ENCODE measurements at regions not wholly inside any gene's neighbourhood (a gene's known extent, or its start where the extent isn't known, plus 50 kb on each side); places are given as distances from the start of the nearest gene placed in this dataset.
"Not testable (repeated sequence)": the region's sequence is repeated elsewhere in the genome, so short reads cannot be mapped to it uniquely, and the experiment has no call there.

DNA sequence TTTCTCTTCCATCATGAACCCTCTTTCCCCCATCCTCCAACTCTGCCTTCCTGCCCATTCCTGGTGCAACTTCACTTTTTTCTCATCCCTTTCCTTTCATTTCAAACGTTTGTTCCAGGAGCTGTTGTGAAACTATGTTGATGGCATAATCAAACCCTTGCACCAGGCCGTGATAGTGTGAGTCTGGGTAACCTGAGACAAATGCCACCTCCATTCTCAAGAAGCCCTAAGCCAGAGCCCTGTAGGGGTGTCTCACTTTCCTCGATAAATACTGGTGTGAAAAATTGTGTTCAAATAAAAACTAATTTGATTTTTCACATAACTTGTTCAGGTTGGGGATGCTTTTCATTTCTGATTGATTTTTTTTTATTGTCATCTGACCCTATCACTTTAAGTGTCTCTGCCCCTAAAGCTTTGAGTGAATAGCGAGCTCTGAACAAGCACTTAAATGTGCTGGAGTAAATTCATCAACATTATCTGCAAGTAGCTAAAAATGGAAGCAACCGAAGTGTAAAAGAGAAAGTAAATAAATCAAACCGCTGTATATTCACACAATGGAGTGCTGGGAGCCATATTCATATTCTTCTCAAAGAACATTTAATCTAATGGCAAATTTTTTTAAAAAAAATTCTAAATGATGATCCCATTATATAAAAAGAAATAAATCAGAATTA is 303.1 kb upstream of the CDYL start:
- intact Hi-C loops (cut with DNase I; ENCODE audit: low total_unique reads) = no loop called here
- TF ChIP-seq POLR2AphosphoS5 (IDR thresholded peaks at IDR 0.05) (no peak), CTCF (IDR thresholded peaks at IDR 0.05) (no peak), POLR2A (IDR thresholded peaks at IDR 0.05) (no peak)
- no peak overlapping the region for H3K27ac ChIP-seq
- H3K27me3 ChIP-seq = no peaks in the 10 kb centered on the region
- no peak for DNase-seq (ENCODE audit: low spot score in 2 of 2)
- H3K4me1 ChIP-seq = no peaks in the 10 kb centered on the region
- peaks cover 11 to 15% of the 10 kb centered on the region in 2 donors for H3K9me3 ChIP-seq
- H3K36me3 ChIP-seq = no peaks in the 10 kb centered on the region
- H3K4me3 ChIP-seq = no peak overlapping the region

- Histone ChIP-seq H3K36me3 (no peaks in the 10 kb centered on the region), H3K27ac (no peak overlapping the region), H3K4me3 (no peak overlapping the region), H3K27me3 (no peaks in the 10 kb centered on the region), H3K4me1 (no peaks in the 10 kb centered on the region), H3K9me3 (peaks cover 11 to 15% of the 10 kb centered on the region in 2 donors)
- no peak for TF ChIP-seq CTCF (IDR thresholded peaks at IDR 0.05)
- TF ChIP-seq POLR2A (IDR thresholded peaks at IDR 0.05) = no peak
- no peak for TF ChIP-seq POLR2AphosphoS5 (IDR thresholded peaks at IDR 0.05)
- intact Hi-C loops (cut with DNase I; ENCODE audit: low total_unique reads) = no loop called here
- DNase-seq (ENCODE audit: low spot score in 2 of 2) = no peak
Observed at GRCh38 chr6:4472222-4472621, 304.0 kb upstream of the CDYL start.

- H3K4me3 ChIP-seq; H3K36me3 ChIP-seq; DNase-seq (ENCODE audit: low spot score in 2 of 2); H3K27me3 ChIP-seq; intact Hi-C loops (cut with DNase I; ENCODE audit: low total_unique reads); H3K4me1 ChIP-seq; H3K27ac ChIP-seq: not testable (repeated sequence)
- peaks cover 11 to 15% of the 10 kb centered on the region in 2 donors for H3K9me3 ChIP-seq
Observed at GRCh38 chr6:4471515-4471914, 304.7 kb upstream of the CDYL start.

- TF ChIP-seq CTCF (IDR thresholded peaks at IDR 0.05) (no peak), POLR2AphosphoS5 (IDR thresholded peaks at IDR 0.05) (no peak), POLR2A (IDR thresholded peaks at IDR 0.05) (no peak)
- H3K4me1 ChIP-seq = no peaks in the 10 kb centered on the region
- no peak for DNase-seq (ENCODE audit: low spot score in 2 of 2)
- H3K27me3 ChIP-seq = no peaks in the 10 kb centered on the region
- intact Hi-C loops (cut with DNase I; ENCODE audit: low total_unique reads) = no loop called here
- H3K9me3 ChIP-seq = peaks cover 11 to 15% of the 10 kb centered on the region in 2 donors
- no peaks in the 10 kb centered on the region for H3K36me3 ChIP-seq
- no peak overlapping the region for H3K4me3 ChIP-seq
- H3K27ac ChIP-seq = no peak overlapping the region
Observed at GRCh38 chr6:4470698-4471210, 305.4 kb upstream of the CDYL start.

DNA sequence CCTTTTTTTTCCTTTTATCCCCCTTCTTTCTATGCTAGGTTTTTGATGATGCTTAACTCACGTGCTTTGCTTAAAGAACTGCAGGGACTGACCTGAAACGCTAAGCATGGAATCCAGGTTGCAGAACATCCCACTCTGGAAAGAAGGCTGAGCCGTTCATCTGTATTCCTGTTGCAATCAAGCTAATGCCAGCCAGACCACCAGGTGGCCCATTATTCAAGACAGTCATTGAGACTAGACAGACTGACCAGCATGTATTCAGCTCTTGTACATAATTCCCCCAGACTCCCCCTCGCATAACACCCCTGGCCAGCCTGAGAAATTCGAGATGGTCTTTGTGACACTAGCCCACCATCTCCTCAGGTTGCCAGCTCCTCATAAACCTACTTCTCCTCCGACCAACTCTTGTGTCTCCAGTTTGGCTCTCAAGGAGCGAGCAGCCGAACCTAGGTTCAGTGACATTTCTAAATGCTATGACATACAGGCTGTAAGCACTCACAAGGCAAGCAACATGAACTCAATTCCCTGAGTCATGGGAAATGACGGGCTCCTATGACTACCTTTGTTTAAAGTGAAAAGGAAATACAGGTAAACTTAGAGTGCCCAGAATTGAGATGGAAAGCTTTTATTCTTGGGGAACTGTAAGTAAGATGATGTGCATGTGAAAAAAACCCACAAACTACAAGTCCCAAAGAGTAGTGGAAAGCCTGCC is 309.3 kb upstream of the CDYL start:
- Histone ChIP-seq H3K36me3 (no peaks in the 10 kb centered on the region), H3K4me3 (no peak overlapping the region), H3K4me1 (no peaks in the 10 kb centered on the region), H3K27me3 (no peaks in the 10 kb centered on the region), H3K9me3 (peaks cover 6 to 12% of the 10 kb centered on the region in 2 donors), H3K27ac (no peak overlapping the region)
- intact Hi-C loops (cut with DNase I; ENCODE audit: low total_unique reads) = no loop called here
- TF ChIP-seq POLR2A (IDR thresholded peaks at IDR 0.05) = no peak
- TF ChIP-seq CTCF (IDR thresholded peaks at IDR 0.05) = no peak
- no peak for TF ChIP-seq POLR2AphosphoS5 (IDR thresholded peaks at IDR 0.05)
- no peak for DNase-seq (ENCODE audit: low spot score in 2 of 2)

Data from breast epithelium (tissue), 4 donors.